RPMI8226 (cell line): ENCODE measurements at regions not wholly inside any gene's neighbourhood (a gene's known extent, or its start where the extent isn't known, plus 50 kb on each side); places are given as distances from the start of the nearest gene placed in this dataset.

Source experiments
- DNase-seq: peaks from one replicate; pipeline ENCODE4 v3.0.0-alpha.2; 2015

- DNase-seq, result no peak
These were observed 383.1 kb downstream of the ADRA2A start for GRCh38 chr10:111459967-111460366.

DNA sequence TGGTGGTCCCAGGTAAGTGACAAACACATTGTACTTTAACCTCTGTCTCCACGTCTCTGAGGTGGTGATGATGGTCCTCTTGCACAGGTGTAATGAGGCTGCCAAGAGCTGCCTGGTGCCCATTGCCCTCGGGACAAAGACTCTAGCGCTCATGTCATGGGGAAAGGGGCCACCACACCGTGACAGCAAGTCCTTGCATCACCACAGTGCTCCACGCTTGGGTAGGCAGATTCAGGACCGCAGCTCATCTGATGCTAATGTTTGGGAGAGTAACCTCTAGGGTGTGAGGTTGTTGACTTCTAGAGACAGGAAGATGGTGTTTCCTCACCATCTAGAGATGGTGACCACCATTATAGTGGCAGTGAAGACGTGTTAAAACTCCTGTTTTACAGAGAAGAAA, 395.6 kb downstream of the ADRA2A start:
- DNase-seq, result no peak

DNA sequence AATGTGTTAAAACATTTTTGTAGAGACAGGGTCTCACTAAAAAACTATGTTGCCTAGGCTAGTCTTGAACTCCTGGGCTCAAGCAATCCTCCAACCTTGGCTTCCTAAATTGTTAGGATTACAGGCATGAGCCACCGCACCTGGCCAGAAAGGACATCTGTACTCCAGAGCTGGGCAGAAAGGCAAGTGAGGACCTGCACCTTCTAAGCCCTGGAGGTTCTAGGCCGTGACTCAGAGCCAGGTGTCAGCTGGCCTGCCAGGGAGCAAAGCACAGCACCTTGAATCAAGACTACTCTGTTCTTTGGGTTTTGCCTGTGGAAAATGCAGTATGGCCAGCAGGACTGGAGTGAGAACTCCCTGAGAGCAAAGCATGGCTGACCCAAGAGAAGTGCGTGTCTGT, 396.5 kb downstream of the ADRA2A start:
- DNase-seq, result no peak

- DNase-seq, result no peak
These were observed 398.0 kb downstream of the ADRA2A start for GRCh38 chr10:111474786-111475185.

DNA sequence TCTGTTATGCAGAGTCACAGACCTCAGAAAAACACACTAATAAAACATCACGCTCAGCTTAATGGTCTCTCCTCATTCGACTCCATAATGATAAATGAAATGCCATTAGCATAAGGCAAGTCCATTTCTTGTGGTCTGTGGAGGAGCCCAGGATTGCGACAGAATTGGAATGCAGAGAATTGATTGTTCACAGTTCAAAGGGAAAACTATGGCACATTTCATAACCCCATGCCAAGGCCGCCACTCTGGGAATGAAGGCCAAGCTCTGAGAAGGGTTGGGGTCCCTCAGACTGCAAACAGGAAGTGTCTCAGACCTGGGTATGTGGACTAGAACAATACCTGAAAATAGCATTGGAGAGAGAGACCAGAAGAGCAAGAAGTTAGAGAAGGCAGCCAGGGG, 398.9 kb downstream of the ADRA2A start:
- no peak for DNase-seq

DNA sequence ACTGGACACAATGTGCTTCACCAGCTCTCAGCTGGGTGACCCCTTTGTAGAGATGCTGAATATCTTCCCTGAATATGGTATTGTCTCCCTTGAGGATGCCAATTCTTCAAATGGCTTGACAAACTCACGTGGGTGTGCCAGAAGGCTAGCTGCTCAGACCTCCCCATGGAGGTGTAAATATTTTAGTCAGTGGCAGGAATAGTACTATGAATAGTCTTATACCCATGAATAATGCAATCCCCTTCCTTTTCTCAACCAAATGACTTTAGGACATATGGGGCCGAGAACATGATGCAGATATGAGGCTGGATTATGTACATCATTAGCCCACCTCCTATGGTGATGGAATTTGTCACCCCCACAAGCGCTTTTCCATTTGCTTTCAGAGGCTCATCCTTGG, 401.8 kb downstream of the ADRA2A start:
- no peak for DNase-seq

- DNase-seq, result no peak
These were observed 403.1 kb downstream of the ADRA2A start for GRCh38 chr10:111479966-111480365.

GRCh38 chr10:111481261-111481826, 404.5 kb downstream of the ADRA2A start:
- no peak for DNase-seq

GRCh38 chr10:111481866-111482265, 405.0 kb downstream of the ADRA2A start:
- no peak for DNase-seq

- DNase-seq, result no peak
These were observed 405.9 kb downstream of the ADRA2A start for GRCh38 chr10:111482621-111483216.

GRCh38 chr10:111485767-111486166, 408.9 kb downstream of the ADRA2A start:
- DNase-seq, result no peak

GRCh38 chr10:111486346-111486745, 409.5 kb downstream of the ADRA2A start:
- no peak for DNase-seq

- no peak for DNase-seq
These were observed 411.8 kb downstream of the ADRA2A start for GRCh38 chr10:111488668-111489067.

DNA sequence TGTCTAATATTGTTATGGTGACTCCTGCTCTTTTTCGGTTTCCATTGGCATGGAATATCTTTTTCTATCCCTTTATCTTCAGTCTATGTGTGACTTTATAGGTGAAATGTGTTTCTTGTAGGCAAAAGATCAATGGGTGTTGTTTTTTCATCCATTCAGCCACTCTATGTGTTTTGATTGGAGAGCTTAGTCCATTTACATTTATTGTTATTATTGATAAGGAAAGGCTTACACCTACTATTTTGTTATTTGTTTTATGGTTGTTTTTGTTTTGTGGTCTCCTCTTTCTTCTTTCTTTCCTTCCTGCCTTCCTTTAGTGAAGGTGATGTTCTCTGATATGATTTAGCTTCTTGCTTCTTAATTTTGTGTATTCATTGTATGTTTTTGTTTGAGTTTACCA, 414.3 kb downstream of the ADRA2A start:
- no peak for DNase-seq

GRCh38 chr10:111493024-111493625, 416.3 kb downstream of the ADRA2A start:
- no peak for DNase-seq

DNA sequence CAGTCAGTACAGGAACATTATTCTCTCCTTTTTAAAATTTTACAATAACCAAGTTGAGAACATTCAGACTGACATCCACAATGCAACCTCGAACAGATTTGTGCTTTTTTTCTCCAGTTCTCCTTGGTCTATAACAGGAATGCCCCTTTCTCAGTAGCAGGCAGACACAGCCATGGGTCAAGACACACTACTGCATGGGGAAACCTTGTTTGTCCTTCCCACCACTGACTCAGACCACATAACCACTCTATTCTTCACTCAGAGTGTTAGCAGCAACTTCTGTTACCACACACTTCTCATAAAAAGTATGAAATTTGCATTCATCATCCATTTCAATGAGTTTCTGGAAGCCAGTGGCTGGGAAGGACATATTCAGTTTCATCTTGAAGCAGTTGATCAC, 421.7 kb downstream of the ADRA2A start:
- no peak for DNase-seq

- DNase-seq, result no peak
These were observed 427.5 kb downstream of the ADRA2A start for GRCh38 chr10:111504376-111504775.

- no peak for DNase-seq
These were observed 429.6 kb downstream of the ADRA2A start for GRCh38 chr10:111506266-111507034.

DNA sequence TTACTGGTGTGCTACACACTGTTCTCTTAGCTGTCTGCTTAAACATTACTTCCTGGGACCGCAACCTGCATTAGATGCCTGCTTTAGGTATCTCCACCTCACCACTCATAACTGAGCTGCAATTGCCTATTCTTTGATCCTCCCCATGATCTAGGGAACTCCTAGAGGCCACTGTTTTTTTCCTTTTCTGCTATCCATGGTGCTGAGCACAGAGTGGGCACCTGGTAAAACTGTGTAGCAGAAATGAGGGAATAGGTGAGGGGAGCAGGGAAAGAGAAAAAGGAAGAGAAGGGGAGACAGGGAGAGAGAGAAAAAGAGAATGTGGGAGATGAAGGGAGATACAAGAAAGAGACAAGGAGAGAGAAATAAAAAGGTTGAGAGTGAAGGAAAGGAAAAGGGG, 434.9 kb downstream of the ADRA2A start:
- no peak for DNase-seq

DNA sequence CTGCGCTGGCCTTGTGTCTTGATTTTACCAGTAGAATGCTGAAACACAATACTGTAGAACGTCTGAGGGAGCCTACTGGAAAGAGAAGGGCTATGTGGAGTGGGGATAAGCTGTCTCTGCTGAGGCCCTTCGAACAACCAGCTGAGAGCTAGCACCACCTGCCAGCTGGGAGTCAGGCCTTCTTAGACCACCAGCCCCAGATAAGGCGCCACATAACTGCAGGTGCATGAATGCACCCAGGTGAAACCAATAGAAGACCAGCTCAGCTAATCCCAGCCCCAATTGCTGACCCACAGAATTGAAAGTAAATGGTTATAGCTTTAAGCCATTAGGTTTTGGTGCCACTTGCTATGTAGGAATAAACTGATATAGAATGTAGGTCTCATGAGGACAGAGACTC, 438.4 kb downstream of the ADRA2A start:
- DNase-seq, result no peak

- no peak for DNase-seq
These were observed 438.9 kb downstream of the ADRA2A start for GRCh38 chr10:111515706-111516105.

DNA sequence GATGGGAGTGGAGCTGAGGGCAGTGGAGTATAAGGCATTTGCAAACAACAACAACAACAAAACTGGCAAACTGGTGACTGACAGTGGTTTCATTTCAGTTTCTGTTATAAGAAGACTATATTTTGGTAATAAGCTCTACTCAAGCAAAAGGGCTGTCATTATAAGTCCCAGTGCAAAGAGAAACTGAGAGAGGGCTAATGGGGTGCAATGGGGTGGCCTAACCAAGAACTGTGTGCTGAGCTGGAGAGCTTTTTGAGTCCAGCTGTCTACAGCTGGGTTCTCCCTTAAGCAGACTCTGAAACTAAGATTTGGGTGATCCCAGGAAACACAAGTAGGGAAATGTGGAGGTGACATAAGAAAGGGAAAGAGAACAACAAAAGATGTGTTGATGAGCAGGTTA, 439.3 kb downstream of the ADRA2A start:
- DNase-seq, result no peak

- no peak for DNase-seq
These were observed 445.3 kb downstream of the ADRA2A start for GRCh38 chr10:111522141-111522540.

GRCh38 chr10:111522551-111522950, 445.7 kb downstream of the ADRA2A start:
- no peak for DNase-seq
